ENCODE measurements at regions not wholly inside any gene's neighbourhood (a gene's known extent, or its start where the extent isn't known, plus 50 kb on each side); places are given as distances from the start of the nearest gene placed in this dataset.
A peak's percentile ranks its signal among the peaks of the same experiment; 100 is the strongest.

DNA sequence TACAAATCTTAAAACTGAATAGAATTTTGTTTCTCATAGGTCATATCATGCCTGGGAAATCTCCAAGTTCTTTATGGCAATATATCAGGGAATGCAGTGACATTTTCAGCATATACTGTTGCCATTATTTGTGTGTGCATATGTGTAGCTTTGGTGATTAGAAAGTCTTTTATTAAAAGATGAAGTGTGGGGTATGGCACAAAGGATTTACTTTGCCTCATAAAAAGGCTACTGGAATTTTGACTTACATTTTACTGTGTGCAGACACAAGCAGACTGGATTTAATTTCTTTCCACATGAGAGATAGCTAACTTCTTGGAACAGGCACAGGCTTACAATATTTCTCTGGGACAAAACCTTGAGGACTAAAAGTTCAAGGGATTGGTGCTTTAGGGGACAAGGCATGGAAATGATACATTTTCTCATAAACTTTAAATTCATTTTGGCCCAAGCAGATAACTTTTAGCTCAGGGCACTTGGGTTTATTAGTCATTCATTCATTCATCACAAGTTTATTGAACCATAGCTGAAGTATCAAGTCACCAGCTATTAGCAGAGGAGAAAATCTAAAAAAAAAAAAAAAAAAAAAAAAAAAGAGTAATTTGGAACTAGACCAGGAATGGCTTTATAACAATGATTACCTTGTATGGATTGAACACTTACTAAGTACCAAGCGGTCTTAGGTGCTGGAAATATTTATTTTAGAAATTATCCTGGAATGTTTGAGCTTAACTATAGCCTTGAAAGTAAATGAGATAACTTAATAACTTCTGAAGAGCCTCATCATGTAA is 191.5 kb downstream of the SLIT2 start:
- TF ChIP-seq, protein P1, sequence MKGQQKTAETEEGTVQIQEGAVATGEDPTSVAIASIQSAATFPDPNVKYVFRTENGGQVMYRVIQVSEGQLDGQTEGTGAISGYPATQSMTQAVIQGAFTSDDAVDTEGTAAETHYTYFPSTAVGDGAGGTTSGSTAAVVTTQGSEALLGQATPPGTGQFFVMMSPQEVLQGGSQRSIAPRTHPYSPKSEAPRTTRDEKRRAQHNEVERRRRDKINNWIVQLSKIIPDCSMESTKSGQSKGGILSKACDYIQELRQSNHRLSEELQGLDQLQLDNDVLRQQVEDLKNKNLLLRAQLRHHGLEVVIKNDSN (IDR thresholded peaks at IDR 0.05): no peak
- TF ChIP-seq EP300 (IDR thresholded peaks at IDR 0.05; ENCODE audit: borderline replicate concordance) (no peak), RAD21 (IDR thresholded peaks at IDR 0.05; ENCODE audit: low read depth) (no peak), ZBTB7A (IDR thresholded peaks at IDR 0.05; ENCODE audit: low read depth) (no peak), TAF1 (IDR thresholded peaks at IDR 0.05; ENCODE audit: low read depth) (no peak), YY1 (IDR thresholded peaks at IDR 0.05; ENCODE audit: low read depth) (no peak), NFIC (IDR thresholded peaks at IDR 0.05) (peak; percentile 20; the same call in 1 of the 2 replicates), CREB1 (IDR thresholded peaks at IDR 0.05; ENCODE audit: low read depth) (no peak), CEBPB (IDR thresholded peaks at IDR 0.05) (no peak), EGR1 (IDR thresholded peaks at IDR 0.05) (no peak), FOXM1 (IDR thresholded peaks at IDR 0.05; ENCODE audit: borderline replicate concordance, low read depth) (no peak), TCF12 (IDR thresholded peaks at IDR 0.05; ENCODE audit: low read depth) (no peak)
- TF ChIP-seq, protein P2, sequence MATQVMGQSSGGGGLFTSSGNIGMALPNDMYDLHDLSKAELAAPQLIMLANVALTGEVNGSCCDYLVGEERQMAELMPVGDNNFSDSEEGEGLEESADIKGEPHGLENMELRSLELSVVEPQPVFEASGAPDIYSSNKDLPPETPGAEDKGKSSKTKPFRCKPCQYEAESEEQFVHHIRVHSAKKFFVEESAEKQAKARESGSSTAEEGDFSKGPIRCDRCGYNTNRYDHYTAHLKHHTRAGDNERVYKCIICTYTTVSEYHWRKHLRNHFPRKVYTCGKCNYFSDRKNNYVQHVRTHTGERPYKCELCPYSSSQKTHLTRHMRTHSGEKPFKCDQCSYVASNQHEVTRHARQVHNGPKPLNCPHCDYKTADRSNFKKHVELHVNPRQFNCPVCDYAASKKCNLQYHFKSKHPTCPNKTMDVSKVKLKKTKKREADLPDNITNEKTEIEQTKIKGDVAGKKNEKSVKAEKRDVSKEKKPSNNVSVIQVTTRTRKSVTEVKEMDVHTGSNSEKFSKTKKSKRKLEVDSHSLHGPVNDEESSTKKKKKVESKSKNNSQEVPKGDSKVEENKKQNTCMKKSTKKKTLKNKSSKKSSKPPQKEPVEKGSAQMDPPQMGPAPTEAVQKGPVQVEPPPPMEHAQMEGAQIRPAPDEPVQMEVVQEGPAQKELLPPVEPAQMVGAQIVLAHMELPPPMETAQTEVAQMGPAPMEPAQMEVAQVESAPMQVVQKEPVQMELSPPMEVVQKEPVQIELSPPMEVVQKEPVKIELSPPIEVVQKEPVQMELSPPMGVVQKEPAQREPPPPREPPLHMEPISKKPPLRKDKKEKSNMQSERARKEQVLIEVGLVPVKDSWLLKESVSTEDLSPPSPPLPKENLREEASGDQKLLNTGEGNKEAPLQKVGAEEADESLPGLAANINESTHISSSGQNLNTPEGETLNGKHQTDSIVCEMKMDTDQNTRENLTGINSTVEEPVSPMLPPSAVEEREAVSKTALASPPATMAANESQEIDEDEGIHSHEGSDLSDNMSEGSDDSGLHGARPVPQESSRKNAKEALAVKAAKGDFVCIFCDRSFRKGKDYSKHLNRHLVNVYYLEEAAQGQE (IDR thresholded peaks at IDR 0.05; ENCODE audit: low read depth): no peak
- TF ChIP-seq, protein P3, sequence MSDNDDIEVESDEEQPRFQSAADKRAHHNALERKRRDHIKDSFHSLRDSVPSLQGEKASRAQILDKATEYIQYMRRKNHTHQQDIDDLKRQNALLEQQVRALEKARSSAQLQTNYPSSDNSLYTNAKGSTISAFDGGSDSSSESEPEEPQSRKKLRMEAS (IDR thresholded peaks at IDR 0.05): no peak
